PC-9 (cell line): ENCODE measurements at regions not wholly inside any gene's neighbourhood (a gene's known extent, or its start where the extent isn't known, plus 50 kb on each side); places are given as distances from the start of the nearest gene placed in this dataset.

Source experiments
- BruUV-seq: library from RNA; stranded (reverse); fragments of 400-500 nt; replicated peaks from 2 replicates; lab custom pipeline; 2021; lab: Mats Ljungman, UMichigan
- CTCF ChIA-PET: fragments of 300-600 bp; sonication (Branson Sonifier 250); formaldehyde crosslinking; loops from one replicate; lab custom pipeline; 2022; ENCODE audit warnings: antibody characterized with exemption; lab: Charles Lee
- POLR2A ChIA-PET: fragments of 300-600 bp; sonication (Branson Sonifier 250); formaldehyde crosslinking; loops from one replicate; lab custom pipeline; 2022; ENCODE audit warnings: antibody characterized with exemption; ENCODE audit not compliant: unreplicated experiment; lab: Charles Lee
- DNase-seq, 2 experiments: peaks; one replicate each; pipeline versions ENCODE4 v3.0.0 to v3.0.0-alpha.2; 2015 to 2022; ENCODE audit warnings: mixed read lengths in 1 of 2
- H2AFZ ChIP-seq: fragments of 200-600 bp; sonication (generic); 2 replicates; pipeline ENCODE4 v1.8.1; 2017; ENCODE audit warnings: antibody characterized with exemption
- H3F3A ChIP-seq: fragments of 200-600 bp; sonication (generic); 2 replicates; pipeline ENCODE4 v1.8.1; 2017; ENCODE audit warnings: antibody characterized with exemption, mild to moderate bottlenecking, low read depth; ENCODE audit not compliant: insufficient read depth
- H3K27ac ChIP-seq: fragments of 200-600 bp; sonication (generic); 2 replicates; pipeline ENCODE4 v1.6.1; 2016; ENCODE audit warnings: mixed run types
- H3K27me3 ChIP-seq: fragments of 200-600 bp; sonication (generic); 2 replicates; pipeline ENCODE4 v1.6.1; 2016; ENCODE audit warnings: low read depth, mixed run types; ENCODE audit not compliant: insufficient read depth
- H3K36me3 ChIP-seq: fragments of 200-600 bp; sonication (generic); 2 replicates; pipeline ENCODE4 v1.6.1; 2016; ENCODE audit warnings: low read depth, mixed run types
- H3K4me1 ChIP-seq: fragments of 200-600 bp; sonication (generic); replicated peaks from 2 replicates; pipeline ENCODE4 v1.6.1; 2016; ENCODE audit warnings: mixed run types; ENCODE audit not compliant: insufficient read depth
- H3K4me2 ChIP-seq: fragments of 200-600 bp; sonication (generic); 2 replicates; pipeline ENCODE4 v1.6.1; 2017; ENCODE audit warnings: mixed run types
- H3K4me3 ChIP-seq: fragments of 200-600 bp; sonication (generic); 2 replicates; pipeline ENCODE4 v1.6.1; 2016; ENCODE audit warnings: mixed run types
- H3K79me2 ChIP-seq: fragments of 200-600 bp; sonication (generic); 2 replicates; pipeline ENCODE4 v1.6.1; 2017; ENCODE audit warnings: low read depth, mixed run types
- H3K9me2 ChIP-seq: fragments of 200-600 bp; sonication (generic); 2 replicates; pipeline ENCODE4 v1.8.1; 2017; ENCODE audit warnings: mild to moderate bottlenecking; ENCODE audit not compliant: insufficient read depth
- H3K9me3 ChIP-seq: fragments of 200-600 bp; sonication (generic); 2 replicates; pipeline ENCODE4 v1.8.1; 2016; ENCODE audit warnings: low read depth; ENCODE audit not compliant: insufficient read depth
- H4K20me1 ChIP-seq: fragments of 200-600 bp; sonication (generic); 2 replicates; pipeline ENCODE4 v1.8.1; 2017; ENCODE audit not compliant: insufficient read depth
- EZH2 ChIP-seq: fragments of 200-600 bp; sonication (generic); IDR thresholded peaks from 2 replicates; pipeline ENCODE4 v1.8.0; 2017; ENCODE audit warnings: antibody characterized with exemption, low read depth
- intact Hi-C: fragments of 100-400 bp; cut with micrococcal nuclease; formaldehyde crosslinking; loops from one replicate; pipeline ENCODE4 v1.10.0; 2022; ENCODE audit not compliant: unreplicated experiment
- TF ChIP-seq, protein P1 (sequence below): fragments of 200-600 bp; sonication (generic); conservative IDR thresholded peaks from 2 replicates; pipeline ENCODE4 v1.6.1; 2017; ENCODE audit warnings: mixed run types, antibody characterized with exemption, mild to moderate bottlenecking, moderate library complexity

DNA sequence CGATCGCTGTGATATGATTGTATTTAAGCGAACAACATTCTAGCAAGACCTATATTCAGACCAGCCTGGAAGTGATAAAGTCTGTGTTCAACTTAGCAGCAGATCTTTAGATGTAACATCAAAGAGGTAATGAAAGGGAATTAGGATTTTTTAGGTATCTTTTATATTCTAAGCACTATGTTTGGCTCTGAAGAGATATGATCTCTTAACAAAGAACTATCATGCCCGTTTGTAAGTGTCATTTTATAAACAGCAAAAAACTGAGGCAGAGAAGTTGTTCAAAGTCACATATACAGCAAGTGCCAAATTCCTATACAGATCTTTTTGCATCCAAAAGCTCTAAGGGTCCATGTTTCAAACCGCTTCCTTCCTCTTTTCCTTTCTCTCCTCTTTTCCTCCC is 53.0 kb upstream of the TIAM1 start:
- Histone ChIP-seq H3K27me3 (no peaks in the 10 kb centered on the region), H3K9me2 (no peaks in the 10 kb centered on the region), H3K36me3 (no peaks in the 10 kb centered on the region), H3K4me1 (no peaks in the 10 kb centered on the region), H3F3A (no peaks in the 10 kb centered on the region), H3K79me2 (no peaks in the 10 kb centered on the region), H3K9me3 (no peaks in the 10 kb centered on the region), H2AFZ (no peak overlapping the region), H4K20me1 (no peaks in the 10 kb centered on the region), H3K4me3 (no peak overlapping the region), H3K4me2 (no peak overlapping the region), H3K27ac (no peak overlapping the region)
- intact Hi-C loops: no loop called here
- DNase-seq: no peak
- ChIA-PET CTCF (no interaction called here), POLR2A (interaction anchor here (0.7 kb wide), 1 partner anchor 1190 kb away, joined by 4 read pairs; no protein-coding TSS in a partner anchor)
- BruUV-seq: no TSS peak
- TF ChIP-seq EZH2: no peak
- TF ChIP-seq, protein P1, sequence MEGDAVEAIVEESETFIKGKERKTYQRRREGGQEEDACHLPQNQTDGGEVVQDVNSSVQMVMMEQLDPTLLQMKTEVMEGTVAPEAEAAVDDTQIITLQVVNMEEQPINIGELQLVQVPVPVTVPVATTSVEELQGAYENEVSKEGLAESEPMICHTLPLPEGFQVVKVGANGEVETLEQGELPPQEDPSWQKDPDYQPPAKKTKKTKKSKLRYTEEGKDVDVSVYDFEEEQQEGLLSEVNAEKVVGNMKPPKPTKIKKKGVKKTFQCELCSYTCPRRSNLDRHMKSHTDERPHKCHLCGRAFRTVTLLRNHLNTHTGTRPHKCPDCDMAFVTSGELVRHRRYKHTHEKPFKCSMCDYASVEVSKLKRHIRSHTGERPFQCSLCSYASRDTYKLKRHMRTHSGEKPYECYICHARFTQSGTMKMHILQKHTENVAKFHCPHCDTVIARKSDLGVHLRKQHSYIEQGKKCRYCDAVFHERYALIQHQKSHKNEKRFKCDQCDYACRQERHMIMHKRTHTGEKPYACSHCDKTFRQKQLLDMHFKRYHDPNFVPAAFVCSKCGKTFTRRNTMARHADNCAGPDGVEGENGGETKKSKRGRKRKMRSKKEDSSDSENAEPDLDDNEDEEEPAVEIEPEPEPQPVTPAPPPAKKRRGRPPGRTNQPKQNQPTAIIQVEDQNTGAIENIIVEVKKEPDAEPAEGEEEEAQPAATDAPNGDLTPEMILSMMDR: no peak

- H3K36me3 ChIP-seq: no peaks in the 10 kb centered on the region
- H3K4me1 ChIP-seq: no peaks in the 10 kb centered on the region
- H3K9me2 ChIP-seq: no peaks in the 10 kb centered on the region
- H3K9me3 ChIP-seq: no peaks in the 10 kb centered on the region
- no peaks in the 10 kb centered on the region for H3F3A ChIP-seq
- no peaks in the 10 kb centered on the region for H3K79me2 ChIP-seq
- BruUV-seq: no TSS peak
- H2AFZ ChIP-seq: no peak overlapping the region
- no peak for DNase-seq
- TF ChIP-seq, protein P1: no peak
- TF ChIP-seq EZH2: no peak
- no peak overlapping the region for H3K4me2 ChIP-seq
- no peaks in the 10 kb centered on the region for H4K20me1 ChIP-seq
- H3K27ac ChIP-seq: no peak overlapping the region
- CTCF ChIA-PET: no interaction called here
- intact Hi-C loops: no loop called here
- no peak overlapping the region for H3K4me3 ChIP-seq
- POLR2A ChIA-PET: no interaction called here
- no peaks in the 10 kb centered on the region for H3K27me3 ChIP-seq
Observed at GRCh38 chr21:31396399-31396798, 52.3 kb upstream of the TIAM1 start.

DNA sequence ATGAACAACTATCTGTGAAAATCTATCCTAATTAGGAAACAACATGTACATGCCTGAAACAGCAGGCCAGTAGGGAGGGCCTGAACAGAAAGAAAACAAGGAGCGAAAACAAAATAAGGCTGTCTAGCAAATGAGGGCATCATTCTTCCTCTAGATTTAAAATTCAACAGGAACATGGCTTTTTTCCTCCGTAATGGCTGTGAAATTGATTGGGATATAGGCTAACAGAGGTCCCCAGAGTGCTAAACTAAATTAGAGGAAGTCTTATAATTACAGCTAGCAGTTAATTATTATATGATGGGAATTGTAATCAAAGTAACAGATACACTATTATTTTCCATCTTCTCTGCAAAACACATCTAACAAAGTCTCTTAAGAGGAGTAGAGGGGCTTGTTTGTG is 51.7 kb upstream of the TIAM1 start:
- DNase-seq: no peak
- CTCF ChIA-PET: no interaction called here
- POLR2A ChIA-PET: no interaction called here

More for the DNA sequence above, 51.7 kb upstream of the TIAM1 start:
- Histone ChIP-seq H3K9me3 (no peaks in the 10 kb centered on the region), H2AFZ (no peak overlapping the region), H3K4me2 (no peak overlapping the region), H4K20me1 (no peaks in the 10 kb centered on the region), H3K9me2 (no peaks in the 10 kb centered on the region), H3K27ac (no peak overlapping the region), H3K36me3 (no peaks in the 10 kb centered on the region), H3F3A (no peaks in the 10 kb centered on the region), H3K27me3 (no peaks in the 10 kb centered on the region), H3K79me2 (no peaks in the 10 kb centered on the region), H3K4me3 (no peak overlapping the region), H3K4me1 (no peaks in the 10 kb centered on the region)
- TF ChIP-seq, protein P1: no peak
- BruUV-seq: no TSS peak
- intact Hi-C loops: no loop called here
